GM12878 (cell line): ENCODE measurements at regions not wholly inside any gene's neighbourhood (a gene's known extent, or its start where the extent isn't known, plus 50 kb on each side); places are given as distances from the start of the nearest gene placed in this dataset.

Experiments used
- ATAC-seq: fragments of 200-7000 bp; cut with Tn5 transposase; 3 replicates; pipeline ENCODE4 v1.9.1; 2020; ENCODE audit warnings: mild to moderate bottlenecking, moderate library complexity
- BruUV-seq: library from RNA; stranded (reverse); fragments of 400-500 nt; replicated peaks from 2 replicates; lab custom pipeline; 2021; lab: Mats Ljungman, UMichigan
- CTCF ChIA-PET: fragments of 300-600 bp; sonication (Branson Sonifier 250); formaldehyde crosslinking; extraction: SDS; loops from one replicate; lab custom pipeline; 2021; ENCODE audit warnings: inconsistent platforms; lab: Yijun Ruan, JAX
- POLR2A ChIA-PET: fragments of 350-600 bp; formaldehyde crosslinking; extraction: SDS; loops from one replicate; lab custom pipeline; 2021; ENCODE audit warnings: inconsistent platforms; lab: Charles Lee
- RAD21 ChIA-PET: fragments of 300-600 bp; sonication (Branson Sonifier 250); formaldehyde crosslinking; loops from one replicate; lab custom pipeline; 2023; ENCODE audit warnings: antibody characterized with exemption; ENCODE audit not compliant: unreplicated experiment; lab: Charles Lee
- SMC1A ChIA-PET: fragments of 300-600 bp; sonication (Branson Sonifier 250); formaldehyde crosslinking; loops from one replicate; lab custom pipeline; 2023; ENCODE audit not compliant: unreplicated experiment, uncharacterized antibody; lab: Charles Lee
- DNase-seq: peaks from one replicate; pipeline ENCODE4 v3.0.0-alpha.2; 2011; ENCODE audit warnings: low read depth, low spot score
- FAIRE-seq: peaks from 3 replicates; lab custom pipeline; 2011; peaks lifted over from hg19 to GRCh38; lab: Jason Lieb, UNC
- H2AFZ ChIP-seq: 2 replicates; pipeline ENCODE4 v1.6.0; 2011; ENCODE audit warnings: low read depth, low read length, control low read depth; ENCODE audit not compliant: control insufficient read depth
- H3K27ac ChIP-seq: 2 replicates; pipeline ENCODE4 v1.5.1; 2011; ENCODE audit warnings: control low read depth; ENCODE audit not compliant: control insufficient read depth, insufficient read depth
- H3K27me3 ChIP-seq, 2 experiments: replicated peaks in 1 of 2; 2 replicates each; pipeline versions ENCODE4 v1.6.0 to v1.6.1; 2011; ENCODE audit warnings: low read length in 1 of 2; ENCODE audit not compliant: control insufficient read depth in 2 of 2, insufficient read depth in 2 of 2
- H3K36me3 ChIP-seq, 2 experiments: 2 replicates each; pipeline ENCODE4 v1.5.1; 2011; ENCODE audit warnings: low read length in 1 of 2; ENCODE audit not compliant: control insufficient read depth in 2 of 2, insufficient read depth in 2 of 2
- H3K4me1 ChIP-seq: 2 replicates; pipeline ENCODE4 v1.6.1; 2011; ENCODE audit warnings: mild to moderate bottlenecking, low read length, moderate library complexity, mixed read lengths; ENCODE audit not compliant: control insufficient read depth, insufficient read depth
- H3K4me2 ChIP-seq: 2 replicates; pipeline ENCODE4 v1.6.0; 2011; ENCODE audit warnings: control low read depth; ENCODE audit not compliant: control insufficient read depth, insufficient read depth
- H3K4me3 ChIP-seq: fragments of 200-600 bp; sonication (generic); 2 replicates; pipeline ENCODE4 v1.5.1; 2016
- H3K79me2 ChIP-seq: 2 replicates; pipeline ENCODE4 v1.6.0; 2011; ENCODE audit warnings: low read length; ENCODE audit not compliant: control insufficient read depth, insufficient read depth
- H3K9ac ChIP-seq: 2 replicates; pipeline ENCODE4 v1.8.0; 2011; ENCODE audit warnings: low read length, control low read depth, mixed read lengths; ENCODE audit not compliant: control insufficient read depth, insufficient read depth
- H3K9me3 ChIP-seq: replicated peaks from 3 replicates; pipeline ENCODE4 v1.5.1; 2011; ENCODE audit warnings: mild to moderate bottlenecking, low read length; ENCODE audit not compliant: control insufficient read depth, insufficient read depth
- H4K20me1 ChIP-seq: 2 replicates; pipeline ENCODE4 v1.6.0; 2011; ENCODE audit not compliant: control insufficient read depth, insufficient read depth
- BHLHE40 ChIP-seq, 2 experiments: fragments of 450-650 bp in 1 of 2; IDR thresholded peaks; 2 replicates each; pipeline ENCODE4 v1.6.1; 2011 to 2017; ENCODE audit warnings: low read depth in 2 of 2, borderline replicate concordance in 1 of 2, improper control_type of control experiment in 1 of 2, low read length in 1 of 2, mild to moderate bottlenecking in 1 of 2
- CHD1 ChIP-seq: IDR thresholded peaks from 2 replicates; pipeline ENCODE4 v1.6.1; 2012; ENCODE audit warnings: low read depth, low read length, improper control_type of control experiment
- EGR1 ChIP-seq, 2 experiments: IDR thresholded peaks; 1 replicate in 1 of 2; 2 replicates in 1 of 2; pipeline ENCODE4 v1.6.1; 2011 to 2012; ENCODE audit warnings: low read depth in 2 of 2, low read length in 2 of 2, borderline replicate concordance in 1 of 2, mild to moderate bottlenecking in 1 of 2, moderate library complexity in 1 of 2
- MLLT1 ChIP-seq: fragments of 450-650 bp; IDR thresholded peaks from 2 replicates; pipeline ENCODE4 v1.6.1; 2016; ENCODE audit warnings: mild to moderate bottlenecking
- MYB ChIP-seq: fragments of 150-350 bp; IDR thresholded peaks from 2 replicates; pipeline ENCODE4 v1.6.1; 2014; ENCODE audit warnings: mild to moderate bottlenecking, low read depth, low read length, borderline replicate concordance
- NR2F1 ChIP-seq: fragments of 450-650 bp; conservative IDR thresholded peaks from 2 replicates; pipeline ENCODE4 v1.6.1; 2017; ENCODE audit warnings: mild to moderate bottlenecking
- SMC3 ChIP-seq: IDR thresholded peaks from 2 replicates; pipeline ENCODE4 v1.6.1; 2011; ENCODE audit warnings: low read length, improper control_type of control experiment, borderline replicate concordance
- SPI1 ChIP-seq: IDR thresholded peaks from 2 replicates; pipeline ENCODE4 v1.6.1; 2011; ENCODE audit warnings: low read depth, mild to moderate bottlenecking, low read length, moderate library complexity, borderline replicate concordance; ENCODE audit not compliant: insufficient read depth
- TAF1 ChIP-seq: IDR thresholded peaks from 2 replicates; pipeline ENCODE4 v1.6.1; 2011; ENCODE audit warnings: mild to moderate bottlenecking, low read depth, low read length, borderline replicate concordance
- WGBS: methylation state at CpG from one replicate; pipeline ENCODE4 v1.1.6; 2016; ENCODE audit warnings: low lambda C conversion rate; ENCODE audit not compliant: insufficient replicate concordance, insufficient coverage; ENCODE audit errors: missing lambda C conversion rate; 5-methylcytosine and 5-hydroxymethylcytosine counted together
- in situ Hi-C: fragments of 300-500 bp; cut with MboI; formaldehyde crosslinking; loops from 9 replicates; pipeline ENCODE4 v1.14.3; 2018; ENCODE audit warnings: mixed read lengths
- intact Hi-C: fragments of 100-400 bp; cut with micrococcal nuclease; formaldehyde crosslinking; loops from one replicate; pipeline ENCODE4 v1.14.2; 2022; ENCODE audit not compliant: unreplicated experiment
- TF ChIP-seq, protein P1 (sequence below): IDR thresholded peaks from 2 replicates; pipeline ENCODE4 v1.6.1; 2012; ENCODE audit warnings: mild to moderate bottlenecking, low read depth, low read length

GRCh38 chr3:40886660-40887425 is 312.5 kb upstream of the CTNNB1 start:
- Histone ChIP-seq H3K79me2 (no peaks in the 10 kb centered on the region), H3K27ac (no peak overlapping the region), H3K4me2 (no peak overlapping the region), H3K9me3 (no peaks in the 10 kb centered on the region), H3K27me3 (no peaks in the 10 kb centered on the region; a peak in 1 of 4 replicates), H3K4me1 (no peaks in the 10 kb centered on the region), H4K20me1 (no peaks in the 10 kb centered on the region), H3K36me3 (no peaks in the 10 kb centered on the region), H2AFZ (no peak overlapping the region), H3K4me3 (no peak overlapping the region), H3K9ac (no peak overlapping the region)
- CTCF ChIA-PET: no interaction called here
- FAIRE-seq: no peak
- WGBS: 54% methylated on average over 8 of the region's 8 CpGs
- POLR2A ChIA-PET: no interaction called here
- no peak for ATAC-seq
- RAD21 ChIA-PET: no interaction called here
- intact Hi-C loops (no loop called here), in situ Hi-C loops (no loop called here)
- TF ChIP-seq MYB (no peak), SMC3 (no peak), BHLHE40 (IDR thresholded peaks at IDR 0.05; ENCODE audit: borderline replicate concordance in 1 of 2, low read depth in 2 of 2, low read length in 1 of 2) (no peak), MLLT1 (no peak), CHD1 (no peak), EGR1 (IDR thresholded peaks at IDR 0.05; ENCODE audit: borderline replicate concordance in 1 of 2, low read depth in 2 of 2, low read length in 2 of 2) (no peak), SPI1 (no peak), NR2F1 (no peak), TAF1 (no peak)
- TF ChIP-seq, protein P1, sequence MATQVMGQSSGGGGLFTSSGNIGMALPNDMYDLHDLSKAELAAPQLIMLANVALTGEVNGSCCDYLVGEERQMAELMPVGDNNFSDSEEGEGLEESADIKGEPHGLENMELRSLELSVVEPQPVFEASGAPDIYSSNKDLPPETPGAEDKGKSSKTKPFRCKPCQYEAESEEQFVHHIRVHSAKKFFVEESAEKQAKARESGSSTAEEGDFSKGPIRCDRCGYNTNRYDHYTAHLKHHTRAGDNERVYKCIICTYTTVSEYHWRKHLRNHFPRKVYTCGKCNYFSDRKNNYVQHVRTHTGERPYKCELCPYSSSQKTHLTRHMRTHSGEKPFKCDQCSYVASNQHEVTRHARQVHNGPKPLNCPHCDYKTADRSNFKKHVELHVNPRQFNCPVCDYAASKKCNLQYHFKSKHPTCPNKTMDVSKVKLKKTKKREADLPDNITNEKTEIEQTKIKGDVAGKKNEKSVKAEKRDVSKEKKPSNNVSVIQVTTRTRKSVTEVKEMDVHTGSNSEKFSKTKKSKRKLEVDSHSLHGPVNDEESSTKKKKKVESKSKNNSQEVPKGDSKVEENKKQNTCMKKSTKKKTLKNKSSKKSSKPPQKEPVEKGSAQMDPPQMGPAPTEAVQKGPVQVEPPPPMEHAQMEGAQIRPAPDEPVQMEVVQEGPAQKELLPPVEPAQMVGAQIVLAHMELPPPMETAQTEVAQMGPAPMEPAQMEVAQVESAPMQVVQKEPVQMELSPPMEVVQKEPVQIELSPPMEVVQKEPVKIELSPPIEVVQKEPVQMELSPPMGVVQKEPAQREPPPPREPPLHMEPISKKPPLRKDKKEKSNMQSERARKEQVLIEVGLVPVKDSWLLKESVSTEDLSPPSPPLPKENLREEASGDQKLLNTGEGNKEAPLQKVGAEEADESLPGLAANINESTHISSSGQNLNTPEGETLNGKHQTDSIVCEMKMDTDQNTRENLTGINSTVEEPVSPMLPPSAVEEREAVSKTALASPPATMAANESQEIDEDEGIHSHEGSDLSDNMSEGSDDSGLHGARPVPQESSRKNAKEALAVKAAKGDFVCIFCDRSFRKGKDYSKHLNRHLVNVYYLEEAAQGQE: no peak
- SMC1A ChIA-PET: no interaction called here
- no peak for DNase-seq
- BruUV-seq: no TSS peak
